Activated naive CD4-positive, alpha-beta T cell treated with anti-CD3 and anti-CD28 coated beads, Interleukin-2, amount 50 U/mL, for 72 hours (primary cell): ENCODE measurements at regions not wholly inside any gene's neighbourhood (a gene's known extent, or its start where the extent isn't known, plus 50 kb on each side); places are given as distances from the start of the nearest gene placed in this dataset.

Experiments used
- ATAC-seq, 2 donors: fragments of 150-1000 bp; cut with Tn5 transposase; 2 replicates each; pipeline ENCODE4 v1.10.0; 2021; ENCODE audit warnings: mild to moderate bottlenecking in 2 of 2, moderate library complexity in 2 of 2
- DNase-seq, 2 donors: peaks; one replicate each; pipeline ENCODE4 v3.0.0; 2021 to 2022; ENCODE audit warnings: low spot score in 2 of 2
- H3K27ac Mint-ChIP-seq, 2 donors: one replicate each; pipeline ENCODE4 v1.8.0; 2022; ENCODE audit warnings: mild to moderate bottlenecking in 2 of 2, mixed read lengths in 2 of 2
- H3K36me3 Mint-ChIP-seq, 2 donors: one replicate each; pipeline ENCODE4 v1.8.0; 2022; ENCODE audit warnings: mixed read lengths in 2 of 2
- H3K9me3 Mint-ChIP-seq, 2 donors: one replicate each; pipeline ENCODE4 v1.8.0; 2022; ENCODE audit warnings: mixed read lengths in 2 of 2

- no peak overlapping the region for H3K27ac Mint-ChIP-seq
- H3K36me3 Mint-ChIP-seq = no peaks in the 10 kb centered on the region
- H3K9me3 Mint-ChIP-seq = no peaks in the 10 kb centered on the region
- DNase-seq = no peak
- no peak for ATAC-seq
Measured at GRCh38 chr5:39896104-39896503, 471.3 kb upstream of the DAB2 start.

GRCh38 chr5:39892708-39893107, 467.9 kb upstream of the DAB2 start:
- no peak for DNase-seq
- no peaks in the 10 kb centered on the region for H3K9me3 Mint-ChIP-seq
- no peak for ATAC-seq
- H3K27ac Mint-ChIP-seq = no peak overlapping the region
- H3K36me3 Mint-ChIP-seq = no peaks in the 10 kb centered on the region

- no peak for ATAC-seq
- H3K27ac Mint-ChIP-seq = no peak overlapping the region
- no peaks in the 10 kb centered on the region for H3K9me3 Mint-ChIP-seq
Measured at GRCh38 chr5:39891376-39891775, 466.6 kb upstream of the DAB2 start.

GRCh38 chr5:39880985-39881384, 456.2 kb upstream of the DAB2 start:
- DNase-seq (no peak), ATAC-seq (no peak)
- Mint-ChIP-seq H3K27ac (no peak overlapping the region), H3K9me3 (no peaks in the 10 kb centered on the region), H3K36me3 (no peaks in the 10 kb centered on the region)

More at GRCh38 chr5:39891376-39891775, 466.6 kb upstream of the DAB2 start:
- no peaks in the 10 kb centered on the region for H3K36me3 Mint-ChIP-seq
- DNase-seq = no peak

GRCh38 chr5:39877479-39877878, 452.7 kb upstream of the DAB2 start:
- Mint-ChIP-seq H3K9me3 (no peaks in the 10 kb centered on the region), H3K27ac (no peak overlapping the region), H3K36me3 (no peaks in the 10 kb centered on the region)
- DNase-seq (no peak), ATAC-seq (no peak)

GRCh38 chr5:39876146-39876545, 451.4 kb upstream of the DAB2 start:
- H3K27ac Mint-ChIP-seq = no peak overlapping the region
- DNase-seq = no peak
- no peak for ATAC-seq
- no peaks in the 10 kb centered on the region for H3K9me3 Mint-ChIP-seq
- no peaks in the 10 kb centered on the region for H3K36me3 Mint-ChIP-seq

- ATAC-seq (no peak), DNase-seq (no peak)
- Mint-ChIP-seq H3K36me3 (no peaks in the 10 kb centered on the region), H3K27ac (no peak overlapping the region), H3K9me3 (peaks cover 8 to 10% of the 10 kb centered on the region in 2 donors)
Measured at GRCh38 chr5:39870137-39870536, 445.4 kb upstream of the DAB2 start.

- no peak for DNase-seq
- peaks cover 8 to 10% of the 10 kb centered on the region in 2 donors for H3K9me3 Mint-ChIP-seq
- no peak overlapping the region for H3K27ac Mint-ChIP-seq
- no peak for ATAC-seq
- H3K36me3 Mint-ChIP-seq = no peaks in the 10 kb centered on the region
Measured at GRCh38 chr5:39869396-39869795, 444.6 kb upstream of the DAB2 start.

GRCh38 chr5:39867923-39868322, 443.1 kb upstream of the DAB2 start:
- DNase-seq = no peak
- no peak overlapping the region for H3K27ac Mint-ChIP-seq
- peaks cover 8 to 10% of the 10 kb centered on the region in 2 donors for H3K9me3 Mint-ChIP-seq
- no peak for ATAC-seq
- no peaks in the 10 kb centered on the region for H3K36me3 Mint-ChIP-seq

GRCh38 chr5:39863926-39864552, 439.3 kb upstream of the DAB2 start:
- Mint-ChIP-seq H3K9me3 (peaks cover 0 to 5% of the 10 kb centered on the region in 2 donors), H3K36me3 (no peaks in the 10 kb centered on the region), H3K27ac (no peak overlapping the region)
- no peak for DNase-seq
- no peak for ATAC-seq

- no peaks in the 10 kb centered on the region for H3K9me3 Mint-ChIP-seq
- DNase-seq (no peak), ATAC-seq (no peak)
- H3K27ac Mint-ChIP-seq = no peak overlapping the region
- no peaks in the 10 kb centered on the region for H3K36me3 Mint-ChIP-seq
Measured at GRCh38 chr5:39857041-39857440, 432.3 kb upstream of the DAB2 start.

- Mint-ChIP-seq H3K27ac (no peak overlapping the region), H3K36me3 (no peaks in the 10 kb centered on the region), H3K9me3 (no peaks in the 10 kb centered on the region)
- no peak for DNase-seq
- ATAC-seq = no peak
Measured at GRCh38 chr5:39854771-39855410, 430.1 kb upstream of the DAB2 start.

GRCh38 chr5:39850291-39850690, 425.5 kb upstream of the DAB2 start:
- Mint-ChIP-seq H3K9me3 (no peaks in the 10 kb centered on the region), H3K27ac (no peak overlapping the region), H3K36me3 (no peaks in the 10 kb centered on the region)
- no peak for ATAC-seq
- DNase-seq = no peak

GRCh38 chr5:39846144-39846543, 421.4 kb upstream of the DAB2 start:
- no peak overlapping the region for H3K27ac Mint-ChIP-seq
- no peaks in the 10 kb centered on the region for H3K9me3 Mint-ChIP-seq
- ATAC-seq = no peak
- H3K36me3 Mint-ChIP-seq = no peaks in the 10 kb centered on the region
- no peak for DNase-seq

- no peaks in the 10 kb centered on the region for H3K36me3 Mint-ChIP-seq
- no peak for DNase-seq
- H3K9me3 Mint-ChIP-seq = peaks cover 5 to 10% of the 10 kb centered on the region in 2 donors
- no peak for ATAC-seq
- H3K27ac Mint-ChIP-seq = no peak overlapping the region
Measured at GRCh38 chr5:39843767-39844166, 419.0 kb upstream of the DAB2 start.

- H3K36me3 Mint-ChIP-seq = no peaks in the 10 kb centered on the region
Measured at GRCh38 chr5:39835371-39835770, 410.6 kb upstream of the DAB2 start.

GRCh38 chr5:39829441-39829840, 404.7 kb upstream of the DAB2 start:
- DNase-seq = no peak
- no peaks in the 10 kb centered on the region for H3K36me3 Mint-ChIP-seq
- H3K27ac Mint-ChIP-seq = no peak overlapping the region
- H3K9me3 Mint-ChIP-seq = no peaks in the 10 kb centered on the region
- no peak for ATAC-seq

More at GRCh38 chr5:39835371-39835770, 410.6 kb upstream of the DAB2 start:
- no peak for ATAC-seq
- Mint-ChIP-seq H3K27ac (no peak overlapping the region), H3K9me3 (peaks cover 5 to 9% of the 10 kb centered on the region in 2 donors)
- DNase-seq = no peak

- Mint-ChIP-seq H3K36me3 (no peaks in the 10 kb centered on the region), H3K9me3 (no peaks in the 10 kb centered on the region), H3K27ac (no peak overlapping the region)
- DNase-seq (no peak), ATAC-seq (no peak)
Measured at GRCh38 chr5:39826051-39826450, 401.3 kb upstream of the DAB2 start.
